K562 (cell line): ENCODE measurements at regions not wholly inside any gene's neighbourhood (a gene's known extent, or its start where the extent isn't known, plus 50 kb on each side); places are given as distances from the start of the nearest gene placed in this dataset.

Experiments used
- ATAC-seq: fragments of 200-7000 bp; cut with Tn5 transposase; 3 replicates; pipeline ENCODE4 v1.9.1; 2020; ENCODE audit warnings: moderate library complexity
- BruUV-seq: library from RNA; stranded (reverse); fragments of 400-500 nt; replicated peaks from 2 replicates; lab custom pipeline; 2021; lab: Mats Ljungman, UMichigan
- CTCF ChIA-PET: fragments of 300-600 bp; formaldehyde crosslinking; extraction: SDS; loops from one replicate; lab custom pipeline; 2021; ENCODE audit warnings: low intra/inter-chr PET ratio; lab: Yijun Ruan, JAX
- POLR2A ChIA-PET: fragments of 300-600, 350-650 bp; sonication (Branson Sonifier 250); formaldehyde crosslinking; extraction: SDS; loops from one replicate; lab custom pipeline; 2021; ENCODE audit warnings: antibody characterized with exemption, inconsistent platforms; lab: Yijun Ruan, JAX
- DNase-seq, 4 experiments: peaks; one replicate each; pipeline versions ENCODE4 v3.0.0 to v3.0.0-alpha.2; 2011 to 2018; ENCODE audit warnings: low spot score in 3 of 4, mixed read lengths in 3 of 4; ENCODE audit errors: extremely low read depth in 1 of 4
- FAIRE-seq: peaks from 2 replicates; lab custom pipeline; 2011; peaks lifted over from hg19 to GRCh38; lab: Jason Lieb, UNC
- H2AFZ ChIP-seq: 2 replicates; pipeline ENCODE4 v1.6.0; 2011; ENCODE audit warnings: low read depth, low read length, control low read depth, inconsistent platforms
- H3K27ac ChIP-seq: fragments of 200-600 bp; 3 replicates; pipeline ENCODE4 v1.8.0; 2011; ENCODE audit warnings: low read depth, mild to moderate bottlenecking, control low read depth, inconsistent platforms, low read length, moderate library complexity, mixed read lengths; ENCODE audit errors: extremely low read depth
- H3K27me3 ChIP-seq, 2 experiments: fragments of 300-600 bp in 1 of 2; 2 replicates in 1 of 2; 3 replicates in 1 of 2; pipeline versions ENCODE4 v1.6.0 to v1.8.0; 2011; ENCODE audit warnings: inconsistent platforms in 2 of 2, low read length in 2 of 2, mild to moderate bottlenecking in 1 of 2, mixed read lengths in 1 of 2, moderate library complexity in 1 of 2; ENCODE audit not compliant: control insufficient read depth in 2 of 2, insufficient read depth in 2 of 2
- H3K36me3 ChIP-seq: fragments of 300-600 bp; 3 replicates; pipeline ENCODE4 v1.8.0; 2011; ENCODE audit warnings: mild to moderate bottlenecking, low read length, inconsistent platforms; ENCODE audit not compliant: control insufficient read depth, insufficient read depth
- H3K4me1 ChIP-seq, 2 experiments: fragments of 200-600 bp in 1 of 2; replicated peaks in 1 of 2; 2 replicates in 1 of 2; 3 replicates in 1 of 2; pipeline versions ENCODE4 v1.5.1 to v1.8.0; 2011; ENCODE audit warnings: inconsistent platforms in 2 of 2, low read length in 2 of 2, mild to moderate bottlenecking in 1 of 2, mixed read lengths in 1 of 2, moderate library complexity in 1 of 2; ENCODE audit not compliant: control insufficient read depth in 2 of 2, insufficient read depth in 2 of 2
- H3K4me2 ChIP-seq: 2 replicates; pipeline ENCODE4 v1.6.1; 2011; ENCODE audit warnings: low read length, control low read depth, inconsistent platforms, mixed read lengths; ENCODE audit not compliant: insufficient read depth
- H3K4me3 ChIP-seq: fragments of 200-600 bp; sonication (generic), shearing (Covaris generic); 2 replicates; pipeline ENCODE4 v1.5.1; 2016; ENCODE audit warnings: control low read depth, inconsistent platforms
- H3K79me2 ChIP-seq: fragments of 200-600 bp; 3 replicates; pipeline ENCODE4 v1.8.0; 2011; ENCODE audit warnings: low read length, inconsistent platforms; ENCODE audit not compliant: control insufficient read depth, insufficient read depth
- H3K9ac ChIP-seq, 2 experiments: 2 replicates each; pipeline versions ENCODE4 v1.6.0 to v1.6.1; 2011; ENCODE audit warnings: low read depth in 2 of 2, low read length in 2 of 2, control low read depth in 1 of 2, inconsistent platforms in 1 of 2, mild to moderate bottlenecking in 1 of 2, mixed read lengths in 1 of 2; ENCODE audit not compliant: insufficient read depth in 1 of 2
- H3K9me1 ChIP-seq: one replicate; pipeline ENCODE4 v1.6.0; 2011; ENCODE audit warnings: inconsistent platforms, mild to moderate bottlenecking, low read length, moderate library complexity; ENCODE audit not compliant: control insufficient read depth, insufficient read depth
- H3K9me3 ChIP-seq: replicated peaks from 2 replicates; pipeline ENCODE4 v1.5.1; 2011; ENCODE audit warnings: low read depth, low read length, inconsistent platforms; ENCODE audit not compliant: control insufficient read depth, insufficient read depth
- H4K20me1 ChIP-seq: replicated peaks from 2 replicates; pipeline ENCODE4 v1.6.1; 2011; ENCODE audit warnings: low read length, inconsistent platforms, mixed read lengths; ENCODE audit not compliant: control insufficient read depth, insufficient read depth
- BRD4 ChIP-seq: fragments of 200-600 bp; sonication (generic); IDR thresholded peaks from 2 replicates; pipeline ENCODE4 v1.6.1; 2017; ENCODE audit warnings: inconsistent platforms
- CBX2 ChIP-seq: fragments of 200-600 bp; sonication (generic); IDR thresholded peaks from one replicate; pipeline ENCODE4 v1.6.1; 2012; ENCODE audit warnings: mild to moderate bottlenecking, low read length, inconsistent platforms; ENCODE audit not compliant: insufficient read depth, poor library complexity, severe bottlenecking
- ELF4 ChIP-seq: fragments of 450-650 bp; formaldehyde crosslinking; IDR thresholded peaks from 2 replicates; pipeline ENCODE4 v1.4.0; 2022; ENCODE audit warnings: missing genetic modification characterization
- ESRRA ChIP-seq: fragments of 450-650 bp; IDR thresholded peaks from 2 replicates; pipeline ENCODE4 v1.6.1; 2014; ENCODE audit warnings: low read depth, mild to moderate bottlenecking, moderate library complexity, borderline replicate concordance
- KDM2B ChIP-seq: fragments of 250-450 bp; sonication (Bioruptor Pico); IDR thresholded peaks from 2 replicates; pipeline ENCODE4 v1.8.0; 2021; ENCODE audit warnings: mild to moderate bottlenecking, moderate library complexity
- NFIX ChIP-seq: fragments of 250-450 bp; sonication (Bioruptor Pico); IDR thresholded peaks from 2 replicates; pipeline ENCODE4 v1.4.0; 2020; ENCODE audit warnings: low read depth, mild to moderate bottlenecking, moderate library complexity
- NFXL1 ChIP-seq: fragments of 450-650 bp; formaldehyde crosslinking; IDR thresholded peaks from 2 replicates; pipeline ENCODE4 v1.4.0; 2021; ENCODE audit warnings: mild to moderate bottlenecking
- RERE ChIP-seq: sonication (generic); formaldehyde crosslinking; IDR thresholded peaks from 2 replicates; pipeline ENCODE4 v1.8.0; 2023; ENCODE audit warnings: missing genetic modification reagents, mild to moderate bottlenecking, borderline replicate concordance
- SAFB2 ChIP-seq: fragments of 200-400 bp; formaldehyde crosslinking; IDR thresholded peaks from 2 replicates; pipeline ENCODE4 v1.6.1; 2018; ENCODE audit warnings: borderline replicate concordance, low read length, low read depth, moderate library complexity; ENCODE audit not compliant: severe bottlenecking
- ZBTB17 ChIP-seq: fragments of 450-650 bp; formaldehyde crosslinking; IDR thresholded peaks from 2 replicates; pipeline ENCODE4 v1.4.0; 2020; ENCODE audit warnings: mild to moderate bottlenecking
- ZNF77 ChIP-seq: fragments of 250-450 bp; sonication (Bioruptor Pico); IDR thresholded peaks from 2 replicates; pipeline ENCODE4 v1.5.0; 2020
- whole genome bisulfite sequencing: fragments of 100-300 bp; shearing (Covaris generic); methylation state at CpG from one replicate; pipeline ENCODE4 v1.1.6; 2016; ENCODE audit warnings: low coverage, mixed read lengths; ENCODE audit not compliant: insufficient coverage; ENCODE audit errors: missing lambda C conversion rate; 5-methylcytosine and 5-hydroxymethylcytosine counted together
- in situ Hi-C: fragments of 300-500 bp; cut with MboI; formaldehyde crosslinking; loops from 4 replicates; pipeline ENCODE4 v1.15.0; 2018; ENCODE audit warnings: inconsistent platforms, mixed read lengths
- intact Hi-C: fragments of 100-400 bp; cut with micrococcal nuclease; formaldehyde crosslinking; loops from 2 replicates; pipeline ENCODE4 v1.14.2; 2022
- TF ChIP-seq, protein P1 (sequence below): fragments of 450-650 bp; IDR thresholded peaks from 2 replicates; pipeline ENCODE4 v1.6.1; 2017; ENCODE audit warnings: antibody characterized with exemption, mild to moderate bottlenecking
- TF ChIP-seq, protein P2 (sequence below): sonication (generic); formaldehyde crosslinking; IDR thresholded peaks from 2 replicates; pipeline ENCODE4 v1.9.0; 2022; ENCODE audit warnings: mild to moderate bottlenecking, missing genetic modification reagents

DNA sequence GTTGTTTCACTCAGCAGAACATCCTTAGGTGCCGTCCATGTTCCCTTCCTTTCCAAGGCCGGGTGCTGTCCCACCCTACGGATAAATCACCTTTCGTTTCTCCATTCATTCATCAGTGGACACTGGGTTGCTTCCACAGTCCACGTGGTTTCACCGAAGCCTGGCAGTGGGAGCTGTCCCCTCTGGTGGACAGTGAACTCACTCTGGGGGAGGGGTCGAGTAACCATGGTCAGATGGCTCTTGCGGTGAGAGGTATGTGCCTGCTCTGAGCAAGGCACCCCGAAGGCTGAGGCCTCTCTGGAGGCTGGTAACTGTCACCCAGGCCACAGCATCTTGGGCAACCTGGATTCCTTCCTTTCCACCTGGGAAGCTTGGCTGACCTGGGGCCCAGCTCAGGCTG lies 61.5 kb upstream of the TWIST2 start:
- Histone ChIP-seq H3K36me3 (no peaks in the 10 kb centered on the region), H3K79me2 (no peaks in the 10 kb centered on the region), H3K4me3 (no peak overlapping the region), H4K20me1 (no peaks in the 10 kb centered on the region; the same call in 1 of the 2 replicates), H3K27ac (no peak overlapping the region), H3K4me2 (no peak overlapping the region), H3K9ac (no peak overlapping the region), H3K27me3 (peaks cover 16 to 53% of the 10 kb centered on the region in 2 experiments), H3K9me3 (no peaks in the 10 kb centered on the region), H3K9me1 (no peaks in the 10 kb centered on the region), H2AFZ (no peak overlapping the region), H3K4me1 (no peaks in the 10 kb centered on the region)
- no TSS peak for BruUV-seq
- ATAC-seq = no peak
- CTCF ChIA-PET = no interaction called here
- intact Hi-C loops (loop anchor here (5.0 to 10.0 kb wide), 3 partner anchors 64 to 432 kb away; no protein-coding TSS in a partner anchor), in situ Hi-C loops (loop anchor here (25.0 kb wide), 1 partner anchor 424 kb away; no protein-coding TSS in a partner anchor)
- WGBS = 0% methylated on average over 5 of the region's 9 CpGs
- no peak for FAIRE-seq
- DNase-seq = no peak
- POLR2A ChIA-PET = no interaction called here
- TF ChIP-seq NFIX (CRISPR knock-in tag) = no peak
- no peak for TF ChIP-seq BRD4
- TF ChIP-seq NFXL1 (CRISPR knock-in tag) = no peak
- no peak for TF ChIP-seq ELF4 (CRISPR knock-in tag)
- TF ChIP-seq CBX2 = no peak
- TF ChIP-seq, protein P1, sequence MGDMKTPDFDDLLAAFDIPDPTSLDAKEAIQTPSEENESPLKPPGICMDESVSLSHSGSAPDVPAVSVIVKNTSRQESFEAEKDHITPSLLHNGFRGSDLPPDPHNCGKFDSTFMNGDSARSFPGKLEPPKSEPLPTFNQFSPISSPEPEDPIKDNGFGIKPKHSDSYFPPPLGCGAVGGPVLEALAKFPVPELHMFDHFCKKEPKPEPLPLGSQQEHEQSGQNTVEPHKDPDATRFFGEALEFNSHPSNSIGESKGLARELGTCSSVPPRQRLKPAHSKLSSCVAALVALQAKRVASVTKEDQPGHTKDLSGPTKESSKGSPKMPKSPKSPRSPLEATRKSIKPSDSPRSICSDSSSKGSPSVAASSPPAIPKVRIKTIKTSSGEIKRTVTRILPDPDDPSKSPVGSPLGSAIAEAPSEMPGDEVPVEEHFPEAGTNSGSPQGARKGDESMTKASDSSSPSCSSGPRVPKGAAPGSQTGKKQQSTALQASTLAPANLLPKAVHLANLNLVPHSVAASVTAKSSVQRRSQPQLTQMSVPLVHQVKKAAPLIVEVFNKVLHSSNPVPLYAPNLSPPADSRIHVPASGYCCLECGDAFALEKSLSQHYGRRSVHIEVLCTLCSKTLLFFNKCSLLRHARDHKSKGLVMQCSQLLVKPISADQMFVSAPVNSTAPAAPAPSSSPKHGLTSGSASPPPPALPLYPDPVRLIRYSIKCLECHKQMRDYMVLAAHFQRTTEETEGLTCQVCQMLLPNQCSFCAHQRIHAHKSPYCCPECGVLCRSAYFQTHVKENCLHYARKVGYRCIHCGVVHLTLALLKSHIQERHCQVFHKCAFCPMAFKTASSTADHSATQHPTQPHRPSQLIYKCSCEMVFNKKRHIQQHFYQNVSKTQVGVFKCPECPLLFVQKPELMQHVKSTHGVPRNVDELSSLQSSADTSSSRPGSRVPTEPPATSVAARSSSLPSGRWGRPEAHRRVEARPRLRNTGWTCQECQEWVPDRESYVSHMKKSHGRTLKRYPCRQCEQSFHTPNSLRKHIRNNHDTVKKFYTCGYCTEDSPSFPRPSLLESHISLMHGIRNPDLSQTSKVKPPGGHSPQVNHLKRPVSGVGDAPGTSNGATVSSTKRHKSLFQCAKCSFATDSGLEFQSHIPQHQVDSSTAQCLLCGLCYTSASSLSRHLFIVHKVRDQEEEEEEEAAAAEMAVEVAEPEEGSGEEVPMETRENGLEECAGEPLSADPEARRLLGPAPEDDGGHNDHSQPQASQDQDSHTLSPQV = no peak
- no peak for TF ChIP-seq ZNF77 (CRISPR knock-in tag)
- no peak for TF ChIP-seq ZBTB17
- TF ChIP-seq SAFB2 = no peak
- no peak for TF ChIP-seq RERE (CRISPR knock-in tag)
- TF ChIP-seq, protein P2, sequence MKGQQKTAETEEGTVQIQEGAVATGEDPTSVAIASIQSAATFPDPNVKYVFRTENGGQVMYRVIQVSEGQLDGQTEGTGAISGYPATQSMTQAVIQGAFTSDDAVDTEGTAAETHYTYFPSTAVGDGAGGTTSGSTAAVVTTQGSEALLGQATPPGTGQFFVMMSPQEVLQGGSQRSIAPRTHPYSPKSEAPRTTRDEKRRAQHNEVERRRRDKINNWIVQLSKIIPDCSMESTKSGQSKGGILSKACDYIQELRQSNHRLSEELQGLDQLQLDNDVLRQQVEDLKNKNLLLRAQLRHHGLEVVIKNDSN (CRISPR knock-in tag) = no peak
- TF ChIP-seq KDM2B (CRISPR knock-in tag) = no peak
- TF ChIP-seq ESRRA = no peak
